ENCODE measurements at regions not wholly inside any gene's neighbourhood (a gene's known extent, or its start where the extent isn't known, plus 50 kb on each side); places are given as distances from the start of the nearest gene placed in this dataset.

DNA sequence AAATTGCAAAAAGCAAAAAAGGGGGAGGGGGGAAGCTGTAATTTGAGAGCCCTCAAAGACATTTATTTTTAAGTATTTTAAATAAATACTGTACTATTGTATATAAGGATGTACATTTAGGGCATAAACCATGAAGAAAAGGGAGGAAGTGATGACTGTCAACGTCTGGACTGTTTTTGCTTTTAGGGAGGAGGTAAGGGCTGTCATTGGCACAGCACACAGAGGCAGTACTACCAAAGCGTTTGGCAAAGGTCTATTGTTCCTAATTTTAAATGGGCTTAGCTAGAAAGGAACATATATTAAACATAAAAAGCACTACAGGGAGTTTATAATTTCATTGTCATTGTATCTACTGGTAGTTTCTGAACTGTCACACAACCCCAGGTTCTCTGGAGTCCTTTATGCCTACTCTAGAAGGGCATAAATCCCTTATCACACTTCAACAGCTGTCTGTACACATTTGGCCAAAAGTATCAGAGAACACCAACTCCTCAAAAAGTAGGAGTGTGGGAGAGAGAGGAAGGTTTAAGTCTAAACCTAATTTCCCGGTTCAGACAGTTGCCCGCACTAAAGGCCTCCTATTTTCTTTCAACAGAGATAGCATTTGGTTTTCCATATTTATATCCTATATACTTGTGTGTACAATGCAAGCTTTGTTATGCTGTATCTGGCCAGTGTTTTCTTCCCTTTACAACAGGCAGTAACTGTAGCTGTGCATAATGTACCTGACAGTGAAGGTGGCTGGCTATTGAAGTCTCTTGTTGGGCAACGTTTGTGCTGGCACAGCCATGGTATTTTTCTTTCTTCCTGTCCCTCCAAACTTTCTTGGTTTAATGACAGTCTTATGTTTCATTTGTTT, 406.2 kb downstream of the KLF5 start:
- no peaks in the 10 kb centered on the region for H3K27me3 ChIP-seq (ENCODE audit: control insufficient read depth in 3 of 3, insufficient read depth in 3 of 3, low read length in 3 of 3)
- no peak for FAIRE-seq
- peaks cover 0 to 33% (median 3%) of the 10 kb centered on the region in 3 donors for H3K4me1 ChIP-seq (ENCODE audit: control insufficient read depth in 3 of 3, insufficient read depth in 2 of 3, low read depth in 1 of 3, low read length in 2 of 3)
- no peaks in the 10 kb centered on the region for H3K9me3 ChIP-seq (ENCODE audit: control insufficient read depth in 2 of 2, insufficient read depth in 1 of 2, low read depth in 1 of 2, low read length in 1 of 2)
- H3K27ac ChIP-seq (ENCODE audit: low read depth in 1 of 3, low read length in 2 of 3) = peak overlapping the region; percentile 76 to 92 (median 92)
- 18 to 43% (median 33%) methylated on average over 5 of the region's 5 CpGs for whole genome bisulfite sequencing, 3 donors
- H3K36me3 ChIP-seq (ENCODE audit: control insufficient read depth in 3 of 3, insufficient read depth in 2 of 3, low read depth in 1 of 3, low read length in 3 of 3) = no peaks in the 10 kb centered on the region
- DNase-seq = peak in 1 of 2 donors; percentile 90
- H3K4me3 ChIP-seq (ENCODE audit: low read depth in 1 of 3, low read length in 3 of 3) = no peak overlapping the region

DNA sequence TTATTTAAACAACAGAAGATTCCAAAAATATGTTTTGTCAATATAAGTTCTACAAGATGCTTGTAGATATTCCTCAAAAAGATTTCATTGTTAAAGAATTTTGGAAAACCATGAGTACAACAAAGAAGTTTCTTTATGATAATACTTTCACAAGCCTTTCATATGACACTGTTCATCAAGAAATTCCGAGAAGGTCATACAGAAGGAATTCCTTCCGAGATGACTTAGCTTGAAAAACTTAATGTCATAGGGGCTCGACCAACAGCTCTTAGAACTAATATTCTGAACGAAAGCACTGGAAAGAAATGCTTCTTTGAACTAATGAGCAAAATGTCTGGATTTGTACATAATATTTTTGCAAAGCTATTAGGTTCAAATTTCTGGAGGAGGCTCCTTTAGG, 403.4 kb downstream of the KLF5 start:
- WGBS, 3 donors = 83 to 94% (median 85%) methylated on average over 4 of the region's 4 CpGs
- DNase-seq = no peak
- FAIRE-seq = no peak
- H3K27me3 ChIP-seq (ENCODE audit: control insufficient read depth in 3 of 3, insufficient read depth in 3 of 3, low read length in 3 of 3) = no peaks in the 10 kb centered on the region
- H3K36me3 ChIP-seq (ENCODE audit: control insufficient read depth in 3 of 3, insufficient read depth in 2 of 3, low read depth in 1 of 3, low read length in 3 of 3) = no peaks in the 10 kb centered on the region
- no peaks in the 10 kb centered on the region for H3K9me3 ChIP-seq (ENCODE audit: control insufficient read depth in 2 of 2, insufficient read depth in 1 of 2, low read depth in 1 of 2, low read length in 1 of 2)
- H3K4me3 ChIP-seq (ENCODE audit: low read depth in 1 of 3, low read length in 3 of 3) = no peak overlapping the region
- H3K27ac ChIP-seq (ENCODE audit: low read depth in 1 of 3, low read length in 2 of 3) = no peak overlapping the region
- H3K4me1 ChIP-seq (ENCODE audit: control insufficient read depth in 3 of 3, insufficient read depth in 2 of 3, low read depth in 1 of 3, low read length in 2 of 3) = peaks cover 0 to 27% (median 2%) of the 10 kb centered on the region in 3 donors

DNA sequence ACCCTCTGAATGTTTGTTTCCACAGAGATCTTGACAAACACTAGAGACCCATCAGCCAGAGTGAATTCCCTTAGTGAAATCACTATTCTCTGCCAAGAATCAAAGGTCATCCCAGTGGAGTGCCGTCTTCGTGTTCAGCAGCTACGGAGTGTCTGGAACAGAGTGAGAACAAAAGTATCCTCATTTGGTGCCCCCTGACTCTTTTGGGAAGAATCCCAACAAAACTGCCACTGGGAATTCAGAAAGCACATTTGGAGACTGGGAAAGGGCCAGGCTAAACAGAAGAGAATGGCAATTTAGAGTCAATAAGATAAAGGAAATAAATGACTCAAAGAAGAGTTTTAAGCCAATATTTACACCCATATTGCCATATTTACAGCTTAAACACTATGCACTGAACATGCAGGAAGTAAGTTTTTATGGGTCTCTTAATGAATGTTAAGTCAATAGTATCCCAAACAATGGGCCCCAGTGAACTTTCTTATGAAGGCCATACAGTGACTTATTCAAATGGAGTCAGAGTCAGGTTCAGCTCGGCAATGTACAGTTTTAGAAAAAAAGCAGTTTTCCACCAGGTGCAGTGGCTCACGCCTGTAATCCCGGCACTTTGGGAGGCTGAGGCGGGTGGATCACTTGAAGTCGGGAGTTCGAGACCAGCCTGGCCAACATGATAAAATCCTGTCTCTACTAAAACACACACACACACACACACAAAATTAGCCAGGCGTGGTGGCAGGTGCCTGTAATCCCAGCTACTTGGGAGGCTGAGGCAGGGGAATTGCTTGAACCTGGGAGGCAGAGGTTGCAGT, 392.6 kb downstream of the KLF5 start:
- Histone ChIP-seq H3K36me3 (ENCODE audit: control insufficient read depth in 3 of 3, insufficient read depth in 2 of 3, low read depth in 1 of 3, low read length in 3 of 3) (no peaks in the 10 kb centered on the region), H3K27me3 (ENCODE audit: control insufficient read depth in 3 of 3, insufficient read depth in 3 of 3, low read length in 3 of 3) (no peaks in the 10 kb centered on the region), H3K27ac (ENCODE audit: low read depth in 1 of 3, low read length in 2 of 3) (peak overlapping the region in 2 of 3 donors; percentile 45 to 66), H3K9me3 (ENCODE audit: control insufficient read depth in 2 of 2, insufficient read depth in 1 of 2, low read depth in 1 of 2, low read length in 1 of 2) (no peaks in the 10 kb centered on the region), H3K4me3 (ENCODE audit: low read depth in 1 of 3, low read length in 3 of 3) (no peak overlapping the region), H3K4me1 (ENCODE audit: control insufficient read depth in 3 of 3, insufficient read depth in 2 of 3, low read depth in 1 of 3, low read length in 2 of 3) (peaks cover 0 to 10% (median 0%) of the 10 kb centered on the region in 3 donors)
- WGBS, 3 donors = 22 to 58% (median 29%) methylated on average over 10 of the region's 10 CpGs
- peak; percentile 73 to 83 for DNase-seq
- FAIRE-seq = no peak

DNA sequence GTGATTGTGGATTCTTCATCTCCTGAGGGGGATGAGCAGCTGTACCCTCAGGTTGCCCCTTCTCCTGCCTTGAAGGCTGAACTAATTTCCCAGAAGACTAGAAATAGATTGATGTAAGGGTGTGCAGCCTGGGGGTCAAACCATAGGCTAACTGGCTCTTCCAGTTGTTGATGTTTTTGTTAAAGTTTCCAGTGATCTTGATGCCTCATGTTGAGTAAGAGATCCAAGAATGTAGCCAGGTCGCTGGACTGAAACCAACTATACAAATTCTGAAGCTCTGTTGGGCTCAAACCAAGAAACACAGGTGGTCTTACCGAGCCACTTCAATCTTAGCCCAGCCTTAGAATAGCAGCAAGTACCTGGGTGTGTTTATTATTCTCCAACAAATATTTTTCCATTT, 391.8 kb downstream of the KLF5 start:
- Histone ChIP-seq H3K4me1 (ENCODE audit: control insufficient read depth in 3 of 3, insufficient read depth in 2 of 3, low read depth in 1 of 3, low read length in 2 of 3) (peaks cover 0 to 10% (median 0%) of the 10 kb centered on the region in 3 donors), H3K9me3 (ENCODE audit: control insufficient read depth in 2 of 2, insufficient read depth in 1 of 2, low read depth in 1 of 2, low read length in 1 of 2) (peaks cover 0 to 8% of the 10 kb centered on the region in 2 donors), H3K36me3 (ENCODE audit: control insufficient read depth in 3 of 3, insufficient read depth in 2 of 3, low read depth in 1 of 3, low read length in 3 of 3) (no peaks in the 10 kb centered on the region), H3K4me3 (ENCODE audit: low read depth in 1 of 3, low read length in 3 of 3) (no peak overlapping the region), H3K27ac (ENCODE audit: low read depth in 1 of 3, low read length in 2 of 3) (peak overlapping the region in 1 of 3 donors; percentile 66), H3K27me3 (ENCODE audit: control insufficient read depth in 3 of 3, insufficient read depth in 3 of 3, low read length in 3 of 3) (no peaks in the 10 kb centered on the region)
- 68 to 77% (median 73%) methylated on average over 2 of the region's 2 CpGs for WGBS, 3 donors
- FAIRE-seq = no peak
- no peak for DNase-seq

- peaks cover 0 to 21% of the 10 kb centered on the region in 2 donors for H3K9me3 ChIP-seq (ENCODE audit: control insufficient read depth in 2 of 2, insufficient read depth in 1 of 2, low read depth in 1 of 2, low read length in 1 of 2)
- FAIRE-seq (no peak), DNase-seq (peak in 1 of 2 donors; percentile 48)
- H3K36me3 ChIP-seq (ENCODE audit: control insufficient read depth in 3 of 3, insufficient read depth in 2 of 3, low read depth in 1 of 3, low read length in 3 of 3) = no peaks in the 10 kb centered on the region
- H3K27ac ChIP-seq (ENCODE audit: low read depth in 1 of 3, low read length in 2 of 3) = no peak overlapping the region
- H3K4me3 ChIP-seq (ENCODE audit: low read depth in 1 of 3, low read length in 3 of 3) = no peak overlapping the region
- H3K4me1 ChIP-seq (ENCODE audit: control insufficient read depth in 3 of 3, insufficient read depth in 2 of 3, low read depth in 1 of 3, low read length in 2 of 3) = peaks cover 0 to 10% (median 0%) of the 10 kb centered on the region in 3 donors
- 20 to 57% (median 35%) methylated on average over 1 of the region's 1 CpG for WGBS, 3 donors
- H3K27me3 ChIP-seq (ENCODE audit: control insufficient read depth in 3 of 3, insufficient read depth in 3 of 3, low read length in 3 of 3) = no peaks in the 10 kb centered on the region
Observed at GRCh38 chr13:73449252-73449651, 390.4 kb downstream of the KLF5 start.

DNA sequence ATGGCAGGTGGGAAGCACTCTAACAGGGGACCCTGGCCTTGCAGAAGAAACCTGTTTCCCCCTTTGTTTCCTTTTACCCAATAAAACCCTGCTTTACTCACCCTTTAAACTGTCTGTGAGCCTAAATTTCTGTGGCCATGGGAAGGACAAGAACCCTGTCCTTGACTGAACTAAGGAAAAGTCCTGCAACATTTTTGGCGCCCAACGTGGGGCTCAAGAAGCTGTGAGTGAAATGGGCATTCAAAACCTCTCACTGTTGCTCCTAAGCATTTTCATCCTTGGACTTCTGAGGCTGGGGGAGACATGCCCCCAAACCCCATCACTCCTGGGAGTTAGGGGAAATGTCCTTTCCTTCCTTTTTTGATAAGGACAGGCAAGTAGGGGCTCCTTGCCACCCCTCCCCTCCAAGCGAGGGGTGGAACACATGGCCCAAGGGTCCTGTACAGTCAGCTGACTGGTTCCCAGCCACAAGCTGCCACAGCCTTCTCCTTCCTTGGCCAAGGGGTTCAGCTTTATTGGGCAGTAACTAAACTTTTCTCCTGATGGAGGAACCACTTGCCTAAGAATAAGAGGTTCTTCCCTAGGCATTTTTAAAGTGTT, 381.6 kb downstream of the KLF5 start:
- Histone ChIP-seq H3K9me3 (ENCODE audit: control insufficient read depth in 2 of 2, insufficient read depth in 1 of 2, low read depth in 1 of 2, low read length in 1 of 2) (peaks cover 7 to 71% of the 10 kb centered on the region in 2 donors), H3K27ac (ENCODE audit: low read depth in 1 of 3, low read length in 2 of 3) (no peak overlapping the region), H3K4me3 (ENCODE audit: low read depth in 1 of 3, low read length in 3 of 3) (no peak overlapping the region), H3K36me3 (ENCODE audit: control insufficient read depth in 3 of 3, insufficient read depth in 2 of 3, low read depth in 1 of 3, low read length in 3 of 3) (no peaks in the 10 kb centered on the region), H3K27me3 (ENCODE audit: control insufficient read depth in 3 of 3, insufficient read depth in 3 of 3, low read length in 3 of 3) (no peaks in the 10 kb centered on the region), H3K4me1 (ENCODE audit: control insufficient read depth in 3 of 3, insufficient read depth in 2 of 3, low read depth in 1 of 3, low read length in 2 of 3) (no peaks in the 10 kb centered on the region)
- DNase-seq (no peak), FAIRE-seq (no peak)
- 92 to 95% (median 93%) methylated on average over 3 of the region's 3 CpGs for WGBS, 3 donors

DNA sequence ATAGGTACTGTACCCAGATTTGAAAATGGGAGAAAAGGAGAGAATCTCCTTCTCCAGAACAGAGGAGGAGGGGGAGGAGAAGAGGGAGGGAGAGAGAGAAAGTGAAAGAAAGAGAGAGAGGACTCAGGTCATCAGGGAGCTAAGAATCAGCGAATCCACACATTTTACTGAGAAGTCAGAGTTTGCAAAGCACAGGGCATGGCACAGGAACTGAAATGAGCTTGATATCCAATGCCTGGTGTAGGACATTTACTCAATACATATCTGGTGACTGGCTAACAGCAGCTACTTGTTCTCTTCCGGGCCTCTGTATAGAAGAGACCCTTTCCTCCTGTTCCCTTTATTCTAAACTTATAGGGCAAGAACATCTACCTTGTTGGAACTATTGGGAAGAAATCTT, 375.1 kb downstream of the KLF5 start:
- FAIRE-seq (no peak), DNase-seq (no peak)
- no peak overlapping the region for H3K27ac ChIP-seq (ENCODE audit: low read depth in 1 of 3, low read length in 2 of 3)
- WGBS, 3 donors = 68 to 78% (median 71%) methylated on average over 2 of the region's 2 CpGs
- no peaks in the 10 kb centered on the region for H3K36me3 ChIP-seq (ENCODE audit: control insufficient read depth in 3 of 3, insufficient read depth in 2 of 3, low read depth in 1 of 3, low read length in 3 of 3)
- peaks cover 1 to 28% of the 10 kb centered on the region in 2 donors for H3K9me3 ChIP-seq (ENCODE audit: control insufficient read depth in 2 of 2, insufficient read depth in 1 of 2, low read depth in 1 of 2, low read length in 1 of 2)
- no peak overlapping the region for H3K4me3 ChIP-seq (ENCODE audit: low read depth in 1 of 3, low read length in 3 of 3)
- no peaks in the 10 kb centered on the region for H3K27me3 ChIP-seq (ENCODE audit: control insufficient read depth in 3 of 3, insufficient read depth in 3 of 3, low read length in 3 of 3)
- peaks cover 0 to 5% (median 5%) of the 10 kb centered on the region in 3 donors for H3K4me1 ChIP-seq (ENCODE audit: control insufficient read depth in 3 of 3, insufficient read depth in 2 of 3, low read depth in 1 of 3, low read length in 2 of 3)

DNA sequence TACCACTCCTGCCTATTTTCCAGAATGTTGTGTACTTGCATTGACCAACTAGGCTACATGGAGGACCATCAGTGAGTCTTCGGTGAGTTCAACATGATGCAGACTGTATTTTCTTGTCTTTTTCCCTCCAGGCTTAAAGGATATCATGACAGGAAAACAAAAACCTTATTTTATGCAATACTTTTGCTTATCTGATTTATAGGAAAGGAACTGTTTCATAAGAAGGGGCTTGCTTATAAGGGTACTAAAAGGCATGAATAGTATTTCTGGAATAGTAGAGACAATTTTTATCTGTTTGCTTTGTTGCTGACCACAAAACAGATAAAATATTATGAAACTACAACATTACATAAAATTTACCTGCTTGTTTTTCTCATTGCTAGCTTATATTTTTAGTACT, 374.7 kb downstream of the KLF5 start:
- Histone ChIP-seq H3K27me3 (ENCODE audit: control insufficient read depth in 3 of 3, insufficient read depth in 3 of 3, low read length in 3 of 3) (no peaks in the 10 kb centered on the region), H3K4me3 (ENCODE audit: low read depth in 1 of 3, low read length in 3 of 3) (no peak overlapping the region), H3K36me3 (ENCODE audit: control insufficient read depth in 3 of 3, insufficient read depth in 2 of 3, low read depth in 1 of 3, low read length in 3 of 3) (no peaks in the 10 kb centered on the region), H3K4me1 (ENCODE audit: control insufficient read depth in 3 of 3, insufficient read depth in 2 of 3, low read depth in 1 of 3, low read length in 2 of 3) (peaks cover 0 to 8% (median 5%) of the 10 kb centered on the region in 3 donors), H3K9me3 (ENCODE audit: control insufficient read depth in 2 of 2, insufficient read depth in 1 of 2, low read depth in 1 of 2, low read length in 1 of 2) (peaks cover 1 to 24% of the 10 kb centered on the region in 2 donors), H3K27ac (ENCODE audit: low read depth in 1 of 3, low read length in 2 of 3) (no peak overlapping the region)
- WGBS, 3 donors = 75 to 81% (median 78%) methylated on average over 1 of the region's 1 CpG
- DNase-seq = no peak
- no peak for FAIRE-seq

All from small intestine (tissue), 7 donors.